ENCODE measurements at regions not wholly inside any gene's neighbourhood (a gene's known extent, or its start where the extent isn't known, plus 50 kb on each side); places are given as distances from the start of the nearest gene placed in this dataset.
"Not testable (repeated sequence)": the region's sequence is repeated elsewhere in the genome, so short reads cannot be mapped to it uniquely, and the experiment has no call there.

GRCh38 chr9:115301581-115301980 is 183.6 kb upstream of the TNC start:
- DNase-seq (ENCODE audit: low read depth) = no peak

- no peak for DNase-seq (ENCODE audit: low read depth)
Observed at GRCh38 chr9:115305543-115305942, 187.6 kb upstream of the TNC start.

- DNase-seq (ENCODE audit: low read depth) = no peak
Observed at GRCh38 chr9:115306865-115307264, 188.9 kb upstream of the TNC start.

DNA sequence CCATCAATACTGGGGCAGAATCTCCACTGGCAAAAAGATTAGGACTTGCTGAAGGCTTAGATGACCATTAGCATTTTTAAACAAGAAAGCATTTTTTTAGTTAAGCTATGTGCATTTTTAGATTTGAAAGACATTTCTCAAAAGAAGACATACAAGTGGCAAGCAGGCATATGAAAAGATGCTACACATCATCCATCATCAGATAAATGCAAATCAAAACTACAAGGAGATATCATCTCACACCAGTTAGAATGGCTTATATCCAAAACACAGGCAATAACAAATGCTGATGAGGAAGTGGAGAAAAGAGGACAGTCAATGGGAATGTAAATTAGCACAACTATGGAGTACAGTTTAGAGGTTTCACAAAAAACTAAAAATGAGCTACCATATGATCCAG is 195.6 kb upstream of the TNC start:
- DNase-seq (ENCODE audit: low read depth) = no peak

DNA sequence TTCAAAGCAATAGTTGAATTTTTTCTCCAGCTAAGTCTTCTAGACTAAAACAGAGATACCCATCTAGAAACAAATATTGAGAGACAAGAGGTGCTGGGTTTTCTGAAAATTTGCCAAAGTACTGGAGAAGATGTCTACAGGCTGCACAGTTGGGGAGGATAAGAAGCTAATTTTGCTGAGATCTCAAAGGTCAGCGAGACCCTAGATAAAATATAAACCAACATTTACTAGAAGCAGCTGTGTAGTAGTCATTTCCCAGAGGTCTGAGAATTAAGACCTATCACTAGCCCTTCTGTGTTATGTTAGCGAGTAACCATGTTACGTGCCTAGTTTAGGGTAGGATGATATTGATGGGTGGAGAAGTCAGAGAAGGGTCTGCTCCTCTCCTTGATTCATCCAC is 208.5 kb upstream of the TNC start:
- DNase-seq (ENCODE audit: low read depth) = no peak

DNA sequence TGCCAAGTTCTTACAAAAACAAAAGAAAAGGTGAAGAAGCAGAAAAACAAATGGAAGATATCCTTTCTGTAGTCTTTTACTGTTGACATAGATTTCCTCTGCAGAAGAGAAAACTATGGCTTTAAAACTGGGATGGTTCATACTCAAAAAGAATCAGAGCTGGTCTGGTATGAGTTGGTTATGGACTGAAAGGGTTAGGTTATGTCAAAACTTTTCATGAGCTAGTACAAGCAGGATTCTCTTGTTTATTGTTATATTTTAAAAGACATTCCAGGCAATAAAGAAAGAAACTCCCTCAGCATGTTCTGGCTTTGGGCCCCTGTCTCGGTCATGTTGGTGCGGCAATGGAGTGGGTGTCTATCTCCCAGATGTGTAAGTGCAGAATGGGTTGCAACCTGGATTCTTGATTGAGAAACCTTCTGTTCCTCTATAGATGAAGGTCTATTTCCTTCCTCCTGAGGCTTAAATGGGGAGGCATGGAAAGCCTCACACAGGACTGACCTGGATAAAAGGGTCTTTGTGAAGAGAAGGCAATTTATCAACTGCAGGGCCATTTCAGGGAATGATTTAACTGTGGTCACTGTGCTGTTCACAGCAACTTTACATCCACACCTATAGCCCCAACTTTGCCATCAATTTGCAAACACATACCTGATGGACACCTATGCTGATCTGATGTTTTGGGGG is 209.6 kb upstream of the TNC start:
- DNase-seq (ENCODE audit: low read depth) = no peak

DNA sequence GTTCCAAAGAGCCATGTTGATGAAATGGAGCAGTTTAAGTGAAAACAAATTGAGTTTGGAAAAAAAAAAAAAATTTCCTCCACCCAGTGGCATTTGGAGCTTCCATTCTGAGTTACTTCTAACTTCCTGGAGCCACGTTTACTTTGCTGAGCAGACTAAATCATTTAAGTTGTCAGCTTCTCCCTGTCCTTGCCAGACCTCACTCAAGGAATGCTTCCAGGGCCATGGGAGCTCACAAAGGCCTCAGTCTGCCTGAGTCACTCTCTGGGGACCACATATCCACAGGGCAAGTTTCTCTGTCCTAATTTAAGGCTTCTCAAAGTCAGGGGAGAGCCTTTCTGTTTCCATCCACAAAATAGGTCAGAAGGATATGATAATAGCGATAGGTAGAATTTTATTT is 210.3 kb upstream of the TNC start:
- DNase-seq (ENCODE audit: low read depth) = no peak

DNA sequence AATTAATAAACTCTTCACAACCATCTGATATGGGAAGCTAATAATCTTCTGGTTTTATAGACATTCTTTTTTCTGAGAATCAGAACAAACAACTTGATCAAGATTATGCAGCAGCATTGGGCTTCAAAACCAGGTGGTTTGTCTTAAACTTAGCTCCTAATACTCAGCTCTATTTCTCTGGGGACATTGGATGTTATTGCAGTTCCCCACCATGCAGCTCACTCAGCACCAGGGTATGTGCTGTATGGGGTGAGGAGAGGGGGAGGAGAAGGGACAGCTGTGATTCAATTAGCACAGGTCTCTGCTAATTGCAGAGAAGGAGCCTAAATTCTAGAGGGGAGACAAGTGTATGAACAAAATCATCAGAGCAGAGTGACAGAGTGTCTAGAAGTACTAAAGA is 210.7 kb upstream of the TNC start:
- no peak for DNase-seq (ENCODE audit: low read depth)

DNA sequence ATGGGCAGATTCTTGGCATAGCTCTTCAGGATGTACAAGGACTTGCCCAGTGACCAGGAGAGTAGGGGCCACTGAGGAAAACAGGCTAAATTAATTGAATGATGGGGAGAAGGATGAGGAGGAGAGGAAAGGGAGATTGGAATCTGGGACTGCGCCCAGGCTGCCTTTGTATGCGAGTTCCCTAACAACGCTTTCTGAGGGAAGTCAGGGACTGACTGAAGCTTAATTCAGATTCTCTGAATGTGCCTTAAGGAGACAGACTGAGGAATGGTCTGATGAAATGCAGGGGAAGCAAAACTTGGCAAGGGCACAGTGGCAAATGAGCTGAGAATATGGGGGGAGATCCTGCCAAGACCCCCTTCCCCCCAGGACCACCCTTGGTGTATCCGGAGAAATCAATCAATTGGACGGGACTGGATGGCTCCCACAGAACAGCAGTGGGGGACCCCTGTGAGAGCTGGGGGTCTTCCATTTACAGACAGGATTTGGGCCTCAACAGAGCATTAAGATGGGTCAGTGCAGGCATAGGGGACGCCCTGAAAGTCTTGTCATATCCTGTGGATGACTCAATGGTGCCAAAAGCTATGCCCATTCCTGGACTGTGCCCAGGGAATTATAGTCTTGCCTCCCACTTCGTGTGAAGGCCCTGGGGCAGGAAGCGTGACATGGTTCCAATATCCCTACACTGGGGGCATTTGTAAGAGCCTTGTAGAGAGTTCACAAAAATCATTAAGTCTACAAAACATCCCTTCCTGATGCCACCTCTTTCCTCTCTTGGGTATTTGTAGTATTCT is 215.5 kb upstream of the TNC start:
- DNase-seq (ENCODE audit: low read depth) = no peak

GRCh38 chr9:115335439-115335838 is 217.5 kb upstream of the TNC start:
- DNase-seq (ENCODE audit: low read depth) = no peak

DNA sequence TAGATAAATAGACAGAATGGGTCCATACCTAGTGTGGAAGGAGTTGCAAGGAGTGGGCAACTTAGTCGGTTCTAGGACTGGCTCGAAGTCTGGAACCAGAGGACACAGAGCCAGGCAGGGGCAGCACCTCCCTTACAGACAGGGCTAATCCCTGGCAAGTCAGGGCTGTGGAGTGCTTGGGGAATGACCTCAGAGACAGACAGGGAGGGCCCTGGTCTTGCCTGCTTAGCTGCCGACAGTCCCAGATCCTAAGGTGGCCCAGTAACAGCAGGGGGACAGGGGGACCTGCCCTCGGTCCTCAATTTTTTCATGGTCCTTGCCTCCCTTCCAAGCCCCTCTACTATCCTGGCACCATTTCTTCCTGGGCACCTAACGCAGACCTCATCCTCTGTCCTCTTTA is 222.4 kb upstream of the TNC start:
- no peak for DNase-seq (ENCODE audit: low read depth)

- DNase-seq (ENCODE audit: low read depth) = no peak
Observed at GRCh38 chr9:115341426-115341825, 223.5 kb upstream of the TNC start.

DNA sequence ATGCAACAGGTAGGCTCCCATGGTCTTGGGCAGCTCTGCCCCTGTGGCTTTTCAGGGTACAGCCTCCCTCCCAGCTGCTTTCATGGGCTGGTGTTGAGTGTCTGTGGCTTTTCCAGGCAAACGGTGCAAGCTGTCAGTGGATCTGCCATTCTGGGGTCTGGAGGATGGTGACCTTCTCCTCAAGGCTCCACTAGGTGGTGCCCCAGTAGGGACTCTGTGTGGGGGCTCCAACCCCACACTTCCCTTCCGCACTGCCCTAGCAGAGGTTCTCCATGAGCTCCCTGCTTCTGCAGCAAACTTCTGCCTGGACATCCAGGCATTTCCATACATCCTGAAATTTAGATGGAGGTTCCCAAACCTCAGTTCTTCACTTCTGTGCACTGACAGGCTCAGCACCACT is 229.8 kb upstream of the TNC start:
- DNase-seq (ENCODE audit: low read depth) = not testable (repeated sequence)

- DNase-seq (ENCODE audit: low read depth) = not testable (repeated sequence)
Observed at GRCh38 chr9:115348936-115349335, 231.0 kb upstream of the TNC start.

DNA sequence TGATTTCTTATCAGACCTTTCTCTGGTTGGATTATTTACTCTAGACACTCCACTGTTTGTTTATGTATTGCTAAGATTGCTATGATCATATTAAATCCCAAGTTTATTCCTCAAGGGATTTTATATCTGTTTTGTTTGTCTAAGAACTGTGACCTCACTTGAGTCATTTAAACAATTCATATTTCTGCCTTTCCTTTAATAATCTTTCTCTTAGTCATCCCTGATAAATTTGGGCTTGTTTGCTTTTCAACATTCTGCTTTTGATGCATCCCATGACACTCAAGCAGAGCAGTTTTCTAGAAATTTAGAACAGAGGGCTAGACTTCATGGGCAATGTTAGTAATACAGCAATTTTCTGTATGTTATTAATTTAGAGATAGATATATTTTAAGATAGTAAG is 231.6 kb upstream of the TNC start:
- DNase-seq (ENCODE audit: low read depth) = no peak

GRCh38 chr9:115350548-115350947 is 232.6 kb upstream of the TNC start:
- DNase-seq (ENCODE audit: low read depth) = no peak

GRCh38 chr9:115353681-115354080 is 235.7 kb upstream of the TNC start:
- no peak for DNase-seq (ENCODE audit: low read depth)

- no peak for DNase-seq (ENCODE audit: low read depth)
Observed at GRCh38 chr9:115357821-115358220, 239.9 kb upstream of the TNC start.

- no peak for DNase-seq (ENCODE audit: low read depth)
Observed at GRCh38 chr9:115359017-115359780, 241.2 kb upstream of the TNC start.

DNA sequence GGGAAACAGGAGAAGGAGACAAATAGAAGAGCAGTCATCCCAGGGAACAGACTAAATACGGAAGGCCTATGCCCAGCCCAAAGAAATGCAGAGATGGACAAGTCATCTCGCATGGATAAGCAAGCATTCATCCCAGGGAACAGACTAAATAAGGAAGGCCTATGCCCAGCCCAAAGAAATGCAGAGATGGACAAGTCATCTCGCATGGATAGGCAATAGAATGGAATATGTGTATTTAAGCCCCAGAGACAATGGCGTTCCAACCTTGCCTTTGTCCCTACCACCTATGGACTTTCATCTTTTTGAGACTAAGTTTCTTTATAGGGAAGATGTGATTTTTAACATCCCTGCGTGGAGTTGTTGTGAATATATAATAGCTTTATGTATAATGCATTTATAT is 242.2 kb upstream of the TNC start:
- no peak for DNase-seq (ENCODE audit: low read depth)

DNA sequence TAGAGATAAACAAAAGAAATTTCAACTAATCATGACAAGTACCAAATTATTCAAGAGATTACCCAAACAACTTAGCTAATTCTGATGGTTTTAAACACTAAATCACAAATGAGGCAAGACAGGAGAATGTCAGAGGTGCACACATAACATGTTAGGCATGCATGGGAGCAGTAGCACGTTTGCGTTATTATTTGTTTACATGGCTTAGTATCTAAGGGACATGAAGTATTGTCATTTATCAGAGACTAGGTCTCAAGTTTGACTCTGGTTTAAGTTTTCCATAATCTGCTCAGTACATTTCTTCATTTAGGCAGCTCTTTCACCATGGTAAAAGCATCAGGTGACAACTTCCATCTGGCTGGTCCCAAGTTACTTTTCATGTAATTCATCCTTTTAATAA is 244.1 kb upstream of the TNC start:
- DNase-seq (ENCODE audit: low read depth) = no peak

DNA sequence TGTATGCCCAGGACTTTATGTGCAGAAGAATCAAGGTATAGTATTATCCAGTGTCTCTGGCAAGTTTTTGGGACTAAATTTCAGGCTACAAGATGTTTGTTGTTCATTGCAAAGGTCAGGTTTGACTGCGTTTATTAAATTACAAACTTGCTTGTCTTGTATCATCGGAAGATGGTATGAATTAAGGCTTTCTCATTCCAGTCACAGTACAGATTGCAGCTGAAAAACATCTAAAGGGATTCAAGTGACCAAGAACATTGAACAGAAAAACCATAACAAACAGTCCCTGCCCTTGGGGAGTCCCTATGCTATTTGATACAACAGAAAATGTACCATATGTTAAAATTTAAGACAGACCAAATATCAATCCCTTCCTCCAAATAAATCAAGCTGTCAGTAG is 244.7 kb upstream of the TNC start:
- no peak for DNase-seq (ENCODE audit: low read depth)

DNA sequence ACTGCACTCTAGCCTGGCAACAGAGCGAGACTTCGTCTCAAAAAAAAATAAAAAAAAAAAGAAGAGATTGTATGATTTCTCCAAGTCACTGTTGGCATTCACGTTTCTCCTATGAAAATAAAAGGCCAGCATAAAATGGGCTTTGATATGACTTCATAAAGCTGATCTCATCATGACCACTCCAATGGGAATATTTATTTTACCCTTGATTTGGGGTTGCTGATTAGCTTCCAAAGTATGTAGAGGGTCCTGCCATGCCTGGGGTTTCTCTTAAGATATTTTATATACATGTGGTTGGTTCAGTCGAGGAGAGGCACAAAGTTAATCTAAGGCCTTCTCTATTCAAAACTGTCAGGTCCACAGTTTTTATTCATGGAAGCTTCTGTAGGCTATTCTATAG is 247.0 kb upstream of the TNC start:
- no peak for DNase-seq (ENCODE audit: low read depth)

All from stimulated activated CD8-positive, alpha-beta memory T cell treated with anti-CD3 and anti-CD28 coated beads, Interleukin-4, amount 100 ng/mL, for 24 hours (primary cell).